ENCODE measurements at regions not wholly inside any gene's neighbourhood (a gene's known extent, or its start where the extent isn't known, plus 50 kb on each side); places are given as distances from the start of the nearest gene placed in this dataset.

GRCh38 chr9:103713631-103714030 is 380.5 kb upstream of the SMC2 start:
- no TSS peak for BruUV-seq (replicated peaks)
- FAIRE-seq = no peak
- intact Hi-C loops (cut with micrococcal nuclease) (no loop called here), dilution Hi-C loops (cut with MboI; ENCODE audit: extremely low pct_ligation_motif_present, low sequenced_read_pairs) (no loop called here)
- H2AFZ ChIP-seq (ENCODE audit: low read depth, low read length) = no peak overlapping the region
- no peak overlapping the region for H3K9ac ChIP-seq (replicated peaks; ENCODE audit: extremely low read depth, insufficient read depth, low read length)
- no peak overlapping the region for H3K4me2 ChIP-seq (ENCODE audit: insufficient read depth, low read length)
- TF ChIP-seq CTCF (IDR thresholded peaks at IDR 0.05; ENCODE audit: extremely low read depth in 1 of 2, insufficient read depth in 1 of 2, low read depth in 1 of 2, low read length in 2 of 2) (no peak), POLR2A (IDR thresholded peaks at IDR 0.05; ENCODE audit: low read depth, low read length) (no peak), FOS (IDR thresholded peaks at IDR 0.05; ENCODE audit: borderline replicate concordance, insufficient read depth, low read length) (no peak), JUN (IDR thresholded peaks at IDR 0.05; ENCODE audit: borderline replicate concordance, insufficient read depth, insufficient read length, low read depth) (no peak), EZH2 (IDR thresholded peaks at IDR 0.05; ENCODE audit: borderline replicate concordance, low read depth, low read length, severe bottlenecking) (no peak), GATA2 (IDR thresholded peaks at IDR 0.05; ENCODE audit: insufficient read depth, insufficient read length, low read depth, low read length) (no peak), MAX (IDR thresholded peaks at IDR 0.05; ENCODE audit: insufficient read depth, insufficient read length) (no peak), MYC (IDR thresholded peaks at IDR 0.05; ENCODE audit: low read depth, low read length) (no peak), POLR2AphosphoS5 (IDR thresholded peaks at IDR 0.05; ENCODE audit: insufficient read depth, low read depth, low read length) (no peak)
- POLR2A ChIA-PET = no interaction called here
- no peak for DNase-seq (ENCODE audit: low read depth, low spot score)
- CTCF ChIA-PET = no interaction called here
- no peaks in the 10 kb centered on the region for H3K36me3 ChIP-seq (ENCODE audit: control insufficient read depth in 2 of 2, extremely low read depth in 1 of 2, insufficient read depth in 2 of 2, low read length in 2 of 2)
- peaks cover 3% of the 10 kb centered on the region for H3K9me3 ChIP-seq (replicated peaks; ENCODE audit: control insufficient read depth, insufficient read depth, low read length)
- H3K9me1 ChIP-seq (replicated peaks; ENCODE audit: control insufficient read depth, extremely low read depth, insufficient read depth, low read length) = no peaks in the 10 kb centered on the region
- H3K27me3 ChIP-seq (ENCODE audit: control insufficient read depth in 2 of 2, insufficient read depth in 2 of 2, low read length in 2 of 2) = no peaks in the 10 kb centered on the region
- H3K27ac ChIP-seq (ENCODE audit: insufficient read depth, low read depth, low read length) = no peak overlapping the region
- H3K79me2 ChIP-seq (ENCODE audit: control insufficient read depth, insufficient read depth, low read length) = no peaks in the 10 kb centered on the region
- H3K4me3 ChIP-seq (replicated peaks in 1 of 3; ENCODE audit: insufficient read depth in 1 of 3, low read depth in 1 of 3, low read length in 3 of 3) = no peak overlapping the region
- H3K4me1 ChIP-seq (ENCODE audit: control insufficient read depth, extremely low read depth, insufficient read depth, low read length) = no peaks in the 10 kb centered on the region
- no peaks in the 10 kb centered on the region for H4K20me1 ChIP-seq (replicated peaks; ENCODE audit: control insufficient read depth, extremely low read depth, insufficient read depth, low read length)
